Nephron (organoid): ENCODE measurements at regions not wholly inside any gene's neighbourhood (a gene's known extent, or its start where the extent isn't known, plus 50 kb on each side); places are given as distances from the start of the nearest gene placed in this dataset.
A peak's percentile ranks its signal among the peaks of the same experiment; 100 is the strongest.

Experiments
- H3K27ac Mint-ChIP-seq, 3 experiments: 2 replicates each; pipeline ENCODE4 v1.8.0; 2020; ENCODE audit warnings: mixed read lengths in 3 of 3, mild to moderate bottlenecking in 2 of 3, moderate library complexity in 1 of 3
- H3K27me3 Mint-ChIP-seq: 2 replicates; pipeline ENCODE4 v1.8.0; 2021; ENCODE audit warnings: low read depth, mild to moderate bottlenecking, moderate library complexity, mixed read lengths
- H3K36me3 Mint-ChIP-seq: 2 replicates; pipeline ENCODE4 v1.8.0; 2020; ENCODE audit warnings: low read depth, mixed read lengths
- H3K4me1 Mint-ChIP-seq: 2 replicates; pipeline ENCODE4 v1.8.0; 2020; ENCODE audit warnings: mixed read lengths
- H3K4me3 Mint-ChIP-seq, 3 experiments: 2 replicates each; pipeline ENCODE4 v1.8.0; 2020; ENCODE audit warnings: mild to moderate bottlenecking in 3 of 3, mixed read lengths in 3 of 3, moderate library complexity in 2 of 3
- H3K9me3 Mint-ChIP-seq: 2 replicates; pipeline ENCODE4 v1.8.0; 2020; ENCODE audit warnings: mixed read lengths
- CTCF ChIP-seq, 3 experiments: fragments of 200-600 bp; sonication (generic); IDR thresholded peaks; one replicate each; pipeline ENCODE4 v1.5.0; 2021; ENCODE audit warnings: antibody characterized with exemption in 3 of 3; ENCODE audit not compliant: unreplicated experiment in 3 of 3

GRCh38 chr2:12231288-12231687, 484.9 kb downstream of the LPIN1 start:
- H3K36me3 Mint-ChIP-seq: no peaks in the 10 kb centered on the region
- H3K4me1 Mint-ChIP-seq: peaks cover 13% of the 10 kb centered on the region
- H3K27me3 Mint-ChIP-seq: peaks cover 4% of the 10 kb centered on the region
- H3K4me3 Mint-ChIP-seq: no peak overlapping the region
- H3K27ac Mint-ChIP-seq: no peak overlapping the region
- no peak for TF ChIP-seq CTCF (IDR thresholded peaks at IDR 0.05; ENCODE audit: unreplicated experiment in 3 of 3)
- peaks cover 3% of the 10 kb centered on the region for H3K9me3 Mint-ChIP-seq

GRCh38 chr2:12232876-12233275, 483.9 kb upstream of the TRIB2 start:
- Mint-ChIP-seq H3K9me3 (no peaks in the 10 kb centered on the region), H3K36me3 (no peaks in the 10 kb centered on the region), H3K27me3 (peaks cover 4% of the 10 kb centered on the region), H3K4me1 (peaks cover 23% of the 10 kb centered on the region), H3K27ac (no peak overlapping the region), H3K4me3 (no peak overlapping the region)
- TF ChIP-seq CTCF (IDR thresholded peaks at IDR 0.05; ENCODE audit: unreplicated experiment in 3 of 3): no peak

GRCh38 chr2:12236136-12236844, 480.4 kb upstream of the TRIB2 start:
- Mint-ChIP-seq H3K36me3 (no peaks in the 10 kb centered on the region), H3K27ac (peak overlapping the region; percentile 48 to 89 (median 66)), H3K4me1 (peaks cover 35% of the 10 kb centered on the region), H3K4me3 (no peak overlapping the region), H3K27me3 (no peaks in the 10 kb centered on the region), H3K9me3 (no peaks in the 10 kb centered on the region)
- TF ChIP-seq CTCF (IDR thresholded peaks at IDR 0.05; ENCODE audit: unreplicated experiment in 3 of 3): no peak

DNA sequence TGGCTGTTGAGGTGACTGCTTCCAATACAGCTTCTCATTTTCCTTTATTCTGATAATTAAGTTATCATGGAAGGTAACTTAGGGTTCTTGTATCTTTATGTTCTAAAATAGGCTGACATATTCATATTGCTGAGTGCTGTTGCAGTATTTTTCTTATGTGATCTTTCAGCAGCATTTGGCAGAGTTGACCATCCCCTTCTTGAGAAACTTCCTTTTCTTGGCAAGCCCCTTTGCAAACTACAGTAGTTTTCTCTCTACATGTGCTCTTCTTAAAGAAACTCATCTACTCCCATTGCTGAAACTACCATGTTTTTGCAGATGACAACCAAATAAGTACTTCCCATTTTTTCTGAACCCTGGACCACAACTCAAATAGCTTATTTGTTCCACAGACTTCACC, 476.5 kb upstream of the TRIB2 start:
- Mint-ChIP-seq H3K36me3 (no peaks in the 10 kb centered on the region), H3K4me1 (peaks cover 32% of the 10 kb centered on the region), H3K9me3 (no peaks in the 10 kb centered on the region), H3K4me3 (no peak overlapping the region), H3K27ac (no peak overlapping the region), H3K27me3 (no peaks in the 10 kb centered on the region)
- no peak for TF ChIP-seq CTCF (IDR thresholded peaks at IDR 0.05; ENCODE audit: unreplicated experiment in 3 of 3)

DNA sequence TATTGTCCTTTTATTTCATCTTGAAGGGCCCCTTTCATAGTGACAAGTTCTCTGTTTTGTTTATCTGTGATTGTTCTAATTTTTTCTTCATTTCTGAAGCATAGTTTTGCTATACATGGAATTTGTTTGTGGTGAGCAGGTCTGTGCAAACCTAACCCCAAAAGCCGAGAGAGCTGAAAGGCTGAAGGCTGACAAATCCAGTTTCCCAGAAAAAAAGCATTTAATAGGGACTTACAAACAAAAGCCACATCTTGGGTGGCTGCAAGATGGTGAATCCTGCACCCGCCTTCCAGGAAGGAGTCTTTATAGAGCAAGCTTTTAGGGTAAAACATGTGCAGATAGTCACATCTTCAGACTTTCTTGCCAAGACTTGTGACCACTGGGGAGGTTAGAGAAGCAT, 473.4 kb upstream of the TRIB2 start:
- Mint-ChIP-seq H3K27me3 (no peaks in the 10 kb centered on the region), H3K27ac (no peak overlapping the region), H3K9me3 (no peaks in the 10 kb centered on the region), H3K4me1 (peaks cover 12% of the 10 kb centered on the region), H3K36me3 (no peaks in the 10 kb centered on the region), H3K4me3 (no peak overlapping the region)
- no peak for TF ChIP-seq CTCF (IDR thresholded peaks at IDR 0.05; ENCODE audit: unreplicated experiment in 3 of 3)

GRCh38 chr2:12244070-12244469, 472.7 kb upstream of the TRIB2 start:
- H3K36me3 Mint-ChIP-seq: no peaks in the 10 kb centered on the region
- no peaks in the 10 kb centered on the region for H3K27me3 Mint-ChIP-seq
- H3K9me3 Mint-ChIP-seq: no peaks in the 10 kb centered on the region
- no peak overlapping the region for H3K27ac Mint-ChIP-seq
- H3K4me1 Mint-ChIP-seq: peaks cover 6% of the 10 kb centered on the region
- TF ChIP-seq CTCF (IDR thresholded peaks at IDR 0.05; ENCODE audit: unreplicated experiment in 3 of 3): no peak
- H3K4me3 Mint-ChIP-seq: no peak overlapping the region
